OCI-LY7 (cell line): ENCODE measurements at regions not wholly inside any gene's neighbourhood (a gene's known extent, or its start where the extent isn't known, plus 50 kb on each side); places are given as distances from the start of the nearest gene placed in this dataset.
"Not testable (repeated sequence)": the region's sequence is repeated elsewhere in the genome, so short reads cannot be mapped to it uniquely, and the experiment has no call there.

Experiments used
- BruUV-seq: library from RNA; stranded (reverse); fragments of 400-500 nt; replicated peaks from 2 replicates; lab custom pipeline; 2021; lab: Mats Ljungman, UMichigan
- CTCF ChIA-PET: fragments of 300-600 bp; sonication (Branson Sonifier 250); formaldehyde crosslinking; loops from one replicate; lab custom pipeline; 2022; ENCODE audit warnings: antibody characterized with exemption; ENCODE audit not compliant: unreplicated experiment; lab: Charles Lee
- POLR2A ChIA-PET: fragments of 300-600 bp; sonication (Branson Sonifier 250); formaldehyde crosslinking; loops from one replicate; lab custom pipeline; 2022; ENCODE audit warnings: antibody characterized with exemption; lab: Charles Lee
- DNase-seq: peaks from one replicate; pipeline ENCODE4 v3.0.0-alpha.2; 2015; ENCODE audit warnings: low spot score
- H2AFZ ChIP-seq: fragments of 200-600 bp; sonication (generic), shearing (Covaris generic); 2 replicates; pipeline ENCODE4 v1.6.1; 2014; ENCODE audit warnings: mild to moderate bottlenecking, antibody characterized with exemption, low read length, moderate library complexity
- H3K27ac ChIP-seq: fragments of 200-600 bp; sonication (generic); 2 replicates; pipeline ENCODE4 v1.5.1; 2014; ENCODE audit warnings: mixed run types, low read depth, mild to moderate bottlenecking, moderate library complexity, low read length, inconsistent platforms; ENCODE audit not compliant: poor library complexity, severe bottlenecking
- H3K36me3 ChIP-seq: fragments of 200-600 bp; sonication (generic); 2 replicates; pipeline ENCODE4 v1.6.1; 2014; ENCODE audit warnings: mild to moderate bottlenecking, antibody characterized with exemption, low read length, moderate library complexity, mixed read lengths; ENCODE audit not compliant: insufficient read depth
- H3K4me1 ChIP-seq: fragments of 200-600 bp; sonication (generic); 2 replicates; pipeline ENCODE4 v1.5.1; 2014; ENCODE audit warnings: mild to moderate bottlenecking, low read length; ENCODE audit not compliant: insufficient read depth, poor library complexity, severe bottlenecking
- H3K4me2 ChIP-seq: fragments of 200-600 bp; sonication (generic); 2 replicates; pipeline ENCODE4 v1.6.1; 2014; ENCODE audit warnings: mild to moderate bottlenecking, low read length
- H3K4me3 ChIP-seq: fragments of 200-600 bp; sonication (generic); 2 replicates; pipeline ENCODE4 v1.5.1; 2014; ENCODE audit warnings: mild to moderate bottlenecking, low read depth, low read length; ENCODE audit not compliant: poor library complexity, severe bottlenecking
- H3K79me2 ChIP-seq: fragments of 200-600 bp; sonication (generic); 2 replicates; pipeline ENCODE4 v1.6.1; 2016; ENCODE audit warnings: low read depth, mild to moderate bottlenecking, low read length, moderate library complexity, mixed read lengths; ENCODE audit not compliant: insufficient read depth
- H3K9me2 ChIP-seq: fragments of 200-600 bp; sonication (generic); 2 replicates; pipeline ENCODE4 v1.6.1; 2016; ENCODE audit warnings: mild to moderate bottlenecking, low read length, mixed read lengths; ENCODE audit not compliant: insufficient read depth
- H3K9me3 ChIP-seq: fragments of 200-600 bp; sonication (generic); 2 replicates; pipeline ENCODE4 v1.6.1; 2014; ENCODE audit warnings: mild to moderate bottlenecking, mixed run types, low read length, mixed read lengths
- H4K20me1 ChIP-seq: fragments of 200-600 bp; sonication (generic); 2 replicates; pipeline ENCODE4 v1.6.1; 2014; ENCODE audit warnings: mild to moderate bottlenecking, antibody characterized with exemption, low read length, moderate library complexity, mixed read lengths; ENCODE audit not compliant: insufficient read depth
- EZH2phosphoT487 ChIP-seq: fragments of 200-600 bp; sonication (generic); IDR thresholded peaks from 2 replicates; pipeline ENCODE4 v1.6.1; 2018; ENCODE audit warnings: low read depth, borderline replicate concordance, mild to moderate bottlenecking, mixed run types, antibody characterized with exemption, low read length, moderate library complexity, mixed read lengths
- intact Hi-C: fragments of 100-400 bp; cut with micrococcal nuclease; formaldehyde crosslinking; loops from one replicate; pipeline ENCODE4 v1.10.0; 2022; ENCODE audit not compliant: unreplicated experiment
- TF ChIP-seq, protein P1 (sequence below): fragments of 200-600 bp; sonication (generic); conservative IDR thresholded peaks from 2 replicates; pipeline ENCODE4 v1.5.1; 2014; ENCODE audit warnings: mild to moderate bottlenecking, antibody characterized with exemption, low read length, moderate library complexity, mixed read lengths

DNA sequence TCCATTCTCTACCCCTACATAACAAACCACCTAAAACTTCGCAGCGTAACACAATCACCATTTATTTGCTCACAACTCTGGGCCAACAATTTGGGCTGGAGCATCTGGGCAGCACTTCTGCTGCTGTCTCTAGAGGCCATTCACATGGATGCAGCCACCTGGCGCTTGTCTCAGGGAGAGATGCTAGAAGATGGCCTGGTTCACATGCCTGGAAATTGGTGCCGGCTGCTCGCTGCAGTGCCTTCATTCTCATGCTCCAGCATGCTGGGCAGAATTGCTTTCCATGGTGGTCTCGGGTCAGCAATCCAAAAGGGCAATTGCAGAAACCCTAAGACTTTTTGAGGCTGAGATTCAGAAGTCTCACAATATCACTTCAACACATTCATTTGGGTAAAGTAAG is 157.4 kb downstream of the SUCLG1 start:
- Histone ChIP-seq H3K9me2 (no peaks in the 10 kb centered on the region), H3K36me3 (no peaks in the 10 kb centered on the region), H3K9me3 (no peaks in the 10 kb centered on the region), H4K20me1 (no peaks in the 10 kb centered on the region), H3K4me3 (no peak overlapping the region), H2AFZ (no peak overlapping the region), H3K27ac (no peak overlapping the region), H3K4me1 (no peaks in the 10 kb centered on the region), H3K79me2 (no peaks in the 10 kb centered on the region), H3K4me2 (no peak overlapping the region)
- no peak for DNase-seq
- POLR2A ChIA-PET, result no interaction called here
- TF ChIP-seq, protein P1, sequence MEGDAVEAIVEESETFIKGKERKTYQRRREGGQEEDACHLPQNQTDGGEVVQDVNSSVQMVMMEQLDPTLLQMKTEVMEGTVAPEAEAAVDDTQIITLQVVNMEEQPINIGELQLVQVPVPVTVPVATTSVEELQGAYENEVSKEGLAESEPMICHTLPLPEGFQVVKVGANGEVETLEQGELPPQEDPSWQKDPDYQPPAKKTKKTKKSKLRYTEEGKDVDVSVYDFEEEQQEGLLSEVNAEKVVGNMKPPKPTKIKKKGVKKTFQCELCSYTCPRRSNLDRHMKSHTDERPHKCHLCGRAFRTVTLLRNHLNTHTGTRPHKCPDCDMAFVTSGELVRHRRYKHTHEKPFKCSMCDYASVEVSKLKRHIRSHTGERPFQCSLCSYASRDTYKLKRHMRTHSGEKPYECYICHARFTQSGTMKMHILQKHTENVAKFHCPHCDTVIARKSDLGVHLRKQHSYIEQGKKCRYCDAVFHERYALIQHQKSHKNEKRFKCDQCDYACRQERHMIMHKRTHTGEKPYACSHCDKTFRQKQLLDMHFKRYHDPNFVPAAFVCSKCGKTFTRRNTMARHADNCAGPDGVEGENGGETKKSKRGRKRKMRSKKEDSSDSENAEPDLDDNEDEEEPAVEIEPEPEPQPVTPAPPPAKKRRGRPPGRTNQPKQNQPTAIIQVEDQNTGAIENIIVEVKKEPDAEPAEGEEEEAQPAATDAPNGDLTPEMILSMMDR, result no peak
- no peak for TF ChIP-seq EZH2phosphoT487
- BruUV-seq, result no TSS peak
- CTCF ChIA-PET, result no interaction called here
- intact Hi-C loops, result no loop called here

GRCh38 chr2:84300696-84301029 is 158.4 kb downstream of the SUCLG1 start:
- no peak for TF ChIP-seq EZH2phosphoT487
- TF ChIP-seq, protein P1, result no peak
- H3K9me3 ChIP-seq, result no peaks in the 10 kb centered on the region
- no peak overlapping the region for H3K4me2 ChIP-seq
- BruUV-seq, result no TSS peak
- no peaks in the 10 kb centered on the region for H3K4me1 ChIP-seq
- no peaks in the 10 kb centered on the region for H4K20me1 ChIP-seq
- no peaks in the 10 kb centered on the region for H3K9me2 ChIP-seq
- CTCF ChIA-PET, result no interaction called here
- POLR2A ChIA-PET, result no interaction called here
- H2AFZ ChIP-seq, result no peak overlapping the region
- H3K36me3 ChIP-seq, result no peaks in the 10 kb centered on the region
- no peak for DNase-seq
- H3K4me3 ChIP-seq, result no peak overlapping the region
- no peak overlapping the region for H3K27ac ChIP-seq
- H3K79me2 ChIP-seq, result no peaks in the 10 kb centered on the region
- intact Hi-C loops, result no loop called here

DNA sequence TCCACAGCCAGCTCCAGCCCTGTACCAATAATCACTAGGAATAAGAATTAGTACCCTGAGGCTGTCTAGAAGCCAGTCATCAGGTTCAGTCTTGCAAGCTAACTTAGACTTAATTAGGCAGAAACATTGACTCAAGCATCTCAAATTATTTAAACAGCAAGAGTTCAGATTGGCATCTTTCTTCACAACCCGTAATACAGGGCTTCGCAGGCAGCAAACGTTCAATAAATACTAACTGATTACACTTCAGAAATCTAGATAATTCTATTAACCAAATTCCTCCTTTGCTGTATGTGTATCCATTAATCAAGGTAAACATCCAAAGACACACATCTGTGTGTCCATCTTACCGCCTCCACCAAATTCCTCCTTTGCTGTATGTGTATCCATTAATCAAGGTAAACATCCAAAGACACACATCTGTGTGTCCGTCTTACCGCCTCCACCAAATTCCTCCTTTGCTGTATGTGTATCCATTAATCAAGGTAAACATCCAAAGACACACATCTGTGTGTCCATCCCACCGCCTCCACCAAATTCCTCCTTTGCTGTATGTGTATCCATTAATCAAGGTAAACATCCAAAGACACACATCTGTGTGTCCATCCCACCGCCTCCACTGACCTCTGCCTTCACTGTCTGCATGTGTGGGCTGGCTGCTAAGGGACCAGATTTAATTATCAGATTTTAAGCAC is 158.9 kb downstream of the SUCLG1 start:
- H3K79me2 ChIP-seq, H3K4me1 ChIP-seq, H3K9me2 ChIP-seq, H2AFZ ChIP-seq, BruUV-seq, H3K4me2 ChIP-seq, POLR2A ChIA-PET, CTCF ChIA-PET, intact Hi-C loops, H3K36me3 ChIP-seq, H3K9me3 ChIP-seq, H4K20me1 ChIP-seq, H3K4me3 ChIP-seq, DNase-seq, H3K27ac ChIP-seq: not testable (repeated sequence)
